ENCODE measurements at regions not wholly inside any gene's neighbourhood (a gene's known extent, or its start where the extent isn't known, plus 50 kb on each side); places are given as distances from the start of the nearest gene placed in this dataset.

GRCh38 chr18:10343778-10344177 lies 110.7 kb upstream of the APCDD1 start:
- DNase-seq (no peak), ATAC-seq (no peak)
- Histone ChIP-seq H3K4me3 (no peak overlapping the region), H3K36me3 (ENCODE audit: low read depth) (no peaks in the 10 kb centered on the region), H3K9me3 (no peaks in the 10 kb centered on the region), H3K4me1 (ENCODE audit: low read depth) (no peaks in the 10 kb centered on the region)
- intact Hi-C loops (cut with DNase I, micrococcal nuclease), result no loop called here
- no peak for TF ChIP-seq CTCF (IDR thresholded peaks at IDR 0.05)

GRCh38 chr18:10346749-10347415 lies 107.6 kb upstream of the APCDD1 start:
- H3K9me3 ChIP-seq, result no peaks in the 10 kb centered on the region
- no peak for ATAC-seq
- no peak for TF ChIP-seq CTCF (IDR thresholded peaks at IDR 0.05)
- intact Hi-C loops (cut with DNase I, micrococcal nuclease), result no loop called here
- DNase-seq, result no peak
- H3K4me1 ChIP-seq (ENCODE audit: low read depth), result no peaks in the 10 kb centered on the region
- H3K36me3 ChIP-seq (ENCODE audit: low read depth), result no peaks in the 10 kb centered on the region
- no peak overlapping the region for H3K4me3 ChIP-seq

GRCh38 chr18:10349561-10349960 lies 104.9 kb upstream of the APCDD1 start:
- no peak for DNase-seq
- no peak for ATAC-seq
- Histone ChIP-seq H3K36me3 (ENCODE audit: low read depth) (no peaks in the 10 kb centered on the region), H3K4me3 (no peak overlapping the region), H3K9me3 (no peaks in the 10 kb centered on the region), H3K4me1 (ENCODE audit: low read depth) (no peaks in the 10 kb centered on the region)
- no peak for TF ChIP-seq CTCF (IDR thresholded peaks at IDR 0.05)
- intact Hi-C loops (cut with DNase I, micrococcal nuclease), result no loop called here

- no peak for TF ChIP-seq CTCF (IDR thresholded peaks at IDR 0.05)
- H3K4me1 ChIP-seq (ENCODE audit: low read depth), result no peaks in the 10 kb centered on the region
- DNase-seq, result no peak
- intact Hi-C loops (cut with DNase I, micrococcal nuclease), result no loop called here
- H3K36me3 ChIP-seq (ENCODE audit: low read depth), result no peaks in the 10 kb centered on the region
- no peaks in the 10 kb centered on the region for H3K9me3 ChIP-seq
- no peak for ATAC-seq
- H3K4me3 ChIP-seq, result no peak overlapping the region
These were observed 103.8 kb upstream of the APCDD1 start for GRCh38 chr18:10350661-10351060.

- intact Hi-C loops (cut with DNase I, micrococcal nuclease), result no loop called here
- TF ChIP-seq CTCF (IDR thresholded peaks at IDR 0.05), result no peak
- no peak for DNase-seq
These were observed 103.1 kb upstream of the APCDD1 start for GRCh38 chr18:10351219-10351818.

More at GRCh38 chr18:10351219-10351818, 103.1 kb upstream of the APCDD1 start:
- H3K9me3 ChIP-seq, result no peaks in the 10 kb centered on the region
- no peak overlapping the region for H3K4me3 ChIP-seq
- ATAC-seq, result no peak
- H3K4me1 ChIP-seq (ENCODE audit: low read depth), result no peaks in the 10 kb centered on the region
- H3K36me3 ChIP-seq (ENCODE audit: low read depth), result no peaks in the 10 kb centered on the region
